ENCODE measurements at regions not wholly inside any gene's neighbourhood (a gene's known extent, or its start where the extent isn't known, plus 50 kb on each side); places are given as distances from the start of the nearest gene placed in this dataset.
"Not testable (repeated sequence)": the region's sequence is repeated elsewhere in the genome, so short reads cannot be mapped to it uniquely, and the experiment has no call there.

GRCh38 chr16:48682971-48683370, 73.0 kb upstream of the N4BP1 start:
- DNase-seq (ENCODE audit: low spot score) = no peak

GRCh38 chr16:48681520-48681919, 71.5 kb upstream of the N4BP1 start:
- DNase-seq (ENCODE audit: low spot score) = no peak

DNA sequence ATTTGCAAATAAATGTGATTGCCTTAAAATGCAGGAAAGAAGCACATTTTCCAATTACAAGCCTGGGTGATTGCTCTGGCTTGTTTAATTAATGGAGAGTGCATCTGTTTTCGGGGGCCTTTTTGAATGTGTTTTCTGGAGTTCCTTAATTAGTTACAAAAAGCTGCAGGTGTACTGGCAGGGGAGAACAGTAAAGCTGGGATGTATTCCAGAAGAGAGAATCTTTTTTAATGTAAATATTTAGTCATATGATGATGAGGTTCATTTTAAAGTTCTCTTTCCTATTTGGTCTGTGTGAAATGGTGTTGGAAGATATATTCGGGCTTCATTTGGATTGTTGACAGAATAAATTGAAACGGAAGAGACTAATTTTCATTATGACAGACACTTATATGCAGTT, 70.9 kb upstream of the N4BP1 start:
- DNase-seq (ENCODE audit: low spot score) = no peak

GRCh38 chr16:48676836-48677235, 66.9 kb upstream of the N4BP1 start:
- DNase-seq (ENCODE audit: low spot score) = no peak

- not testable (repeated sequence) for DNase-seq (ENCODE audit: low spot score)
Measured at GRCh38 chr16:48668184-48668583, 58.2 kb upstream of the N4BP1 start.

GRCh38 chr16:48659940-48660339, 50.0 kb upstream of the N4BP1 start:
- DNase-seq (ENCODE audit: low spot score) = no peak

Measured in umbilical cord (tissue), 1 donor.